Posterior vena cava (tissue), 2 donors: ENCODE measurements at regions not wholly inside any gene's neighbourhood (a gene's known extent, or its start where the extent isn't known, plus 50 kb on each side); places are given as distances from the start of the nearest gene placed in this dataset.
"Not testable (repeated sequence)": the region's sequence is repeated elsewhere in the genome, so short reads cannot be mapped to it uniquely, and the experiment has no call there.

Experiments
- DNase-seq: peaks from one replicate; pipeline ENCODE4 v3.0.0-alpha.2; 2020; ENCODE audit warnings: low spot score
- intact Hi-C, 2 donors: fragments of 100-400 bp; cut with DNase I; formaldehyde crosslinking; loops; one replicate each; pipeline versions ENCODE4 v1.14.1 to v1.14.2; 2022 to 2023
- donor health status: DM: yes; HTN: yes; CAD: no.
- donor health status: DM: yes; HTN: yes; CAD: no.

DNA sequence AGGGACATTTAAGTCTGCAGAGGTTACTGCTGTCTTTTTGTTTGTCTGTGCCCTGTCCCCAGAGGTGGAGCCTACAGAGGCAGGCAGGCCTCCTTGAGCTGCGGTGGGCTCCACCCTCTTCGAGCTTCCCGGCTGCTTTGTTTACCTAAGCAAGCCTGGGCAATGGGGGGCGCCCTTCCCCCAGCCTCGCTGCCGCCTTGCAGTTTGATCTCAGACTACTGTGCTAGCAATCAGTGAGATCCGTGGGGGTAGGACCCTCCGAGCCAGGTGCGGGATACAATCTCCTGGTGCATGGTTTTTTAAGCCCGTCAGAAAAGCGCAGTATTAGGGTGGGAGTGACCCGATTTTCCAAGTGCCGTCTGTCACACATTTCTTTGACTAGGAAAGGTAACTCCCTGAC is 281.6 kb upstream of the DEFB115 start:
- DNase-seq: peak; percentile 42
- intact Hi-C loops: not testable (repeated sequence)

DNA sequence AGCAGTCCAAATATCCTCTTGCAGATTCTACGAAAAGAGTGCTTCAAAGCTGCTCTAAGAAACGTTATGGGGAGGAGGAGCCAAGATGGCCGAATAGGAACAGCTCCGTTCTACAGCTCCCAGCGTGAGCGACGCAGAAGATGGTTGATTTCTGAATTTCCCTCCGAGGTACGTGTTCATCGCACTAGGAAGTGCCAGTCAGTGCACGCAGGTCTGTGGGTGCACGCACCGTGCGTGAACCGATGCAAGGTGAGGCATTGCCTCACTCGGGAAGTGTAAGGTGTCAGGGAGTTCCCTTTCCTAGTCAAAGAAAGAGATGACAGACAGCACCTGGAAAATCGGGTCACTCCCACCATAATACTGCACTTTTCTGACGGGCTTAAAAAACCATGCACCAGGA is 272.1 kb upstream of the DEFB115 start:
- peak; percentile 40 for DNase-seq

More for the DNA sequence above, 272.1 kb upstream of the DEFB115 start:
- intact Hi-C loops: no loop called here
